H9 (cell line): ENCODE measurements at regions not wholly inside any gene's neighbourhood (a gene's known extent, or its start where the extent isn't known, plus 50 kb on each side); places are given as distances from the start of the nearest gene placed in this dataset.

ENCODE experiments used
- DNase-seq: peaks from one replicate; pipeline ENCODE4 v3.0.0-alpha.2; 2017
- H2AFZ ChIP-seq: one replicate; pipeline ENCODE4 v1.6.1; 2013; ENCODE audit warnings: mild to moderate bottlenecking, low read length, control low read depth, moderate library complexity
- H2AK5ac ChIP-seq: 2 replicates; pipeline ENCODE4 v1.6.1; 2013; ENCODE audit warnings: low read length, control low read depth, mixed read lengths; ENCODE audit not compliant: insufficient read length
- H2BK120ac ChIP-seq: one replicate; pipeline ENCODE4 v1.6.1; 2013; ENCODE audit warnings: low read depth, mild to moderate bottlenecking, low read length, control low read depth, inconsistent platforms; ENCODE audit not compliant: poor library complexity, severe bottlenecking
- H2BK12ac ChIP-seq: 2 replicates; pipeline ENCODE4 v1.6.1; 2013; ENCODE audit warnings: low read length, control low read depth, mixed read lengths, low read depth; ENCODE audit not compliant: insufficient read length
- H2BK15ac ChIP-seq: 2 replicates; pipeline ENCODE4 v1.6.1; 2013; ENCODE audit warnings: low read depth, low read length, control low read depth
- H2BK20ac ChIP-seq: one replicate; pipeline ENCODE4 v1.6.1; 2013; ENCODE audit warnings: low read depth, mild to moderate bottlenecking, low read length, control low read depth, inconsistent platforms; ENCODE audit not compliant: poor library complexity, severe bottlenecking
- H2BK5ac ChIP-seq: 2 replicates; pipeline ENCODE4 v1.6.1; 2013; ENCODE audit warnings: low read length, control low read depth, mixed read lengths; ENCODE audit not compliant: insufficient read length
- H3K14ac ChIP-seq: 2 replicates; pipeline ENCODE4 v1.6.1; 2013; ENCODE audit warnings: low read length, control low read depth; ENCODE audit not compliant: insufficient read depth
- H3K18ac ChIP-seq: 2 replicates; pipeline ENCODE4 v1.6.1; 2013; ENCODE audit warnings: low read depth, mild to moderate bottlenecking, mixed read lengths, low read length, control low read depth; ENCODE audit not compliant: insufficient read length
- H3K23ac ChIP-seq: 2 replicates; pipeline ENCODE4 v1.6.1; 2013; ENCODE audit warnings: low read length, control low read depth, mixed read lengths, low read depth; ENCODE audit not compliant: insufficient read length
- H3K23me2 ChIP-seq: 2 replicates; pipeline ENCODE4 v1.6.1; 2013; ENCODE audit warnings: low read depth, mild to moderate bottlenecking, mixed read lengths, low read length, control low read depth; ENCODE audit not compliant: insufficient read length, poor library complexity, severe bottlenecking
- H3K27ac ChIP-seq: 2 replicates; pipeline ENCODE4 v1.5.1; 2013; ENCODE audit warnings: low read length, control low read depth, mixed read lengths, low read depth; ENCODE audit not compliant: insufficient read length
- H3K27me3 ChIP-seq: 2 replicates; pipeline ENCODE4 v1.6.1; 2013; ENCODE audit warnings: low read length, control low read depth, inconsistent platforms; ENCODE audit not compliant: insufficient read depth
- H3K4ac ChIP-seq: 2 replicates; pipeline ENCODE4 v1.6.1; 2013; ENCODE audit warnings: low read depth, mild to moderate bottlenecking, control low read depth, inconsistent platforms, low read length, moderate library complexity
- H3K4me1 ChIP-seq: 2 replicates; pipeline ENCODE4 v1.6.1; 2013; ENCODE audit warnings: low read length, control low read depth, inconsistent platforms; ENCODE audit not compliant: insufficient read depth
- H3K4me2 ChIP-seq: 2 replicates; pipeline ENCODE4 v1.6.1; 2013; ENCODE audit warnings: low read length, control low read depth, mixed read lengths; ENCODE audit not compliant: insufficient read length, insufficient read depth
- H3K56ac ChIP-seq: 2 replicates; pipeline ENCODE4 v1.6.1; 2013; ENCODE audit warnings: low read depth, mild to moderate bottlenecking, mixed read lengths, low read length, control low read depth; ENCODE audit not compliant: insufficient read length
- H3K79me1 ChIP-seq: 2 replicates; pipeline ENCODE4 v1.6.1; 2013; ENCODE audit warnings: low read depth, mild to moderate bottlenecking, moderate library complexity, low read length, control low read depth, inconsistent platforms; ENCODE audit not compliant: insufficient read depth, poor library complexity, severe bottlenecking
- H3K79me2 ChIP-seq: 2 replicates; pipeline ENCODE4 v1.6.1; 2013; ENCODE audit warnings: low read length, control low read depth, inconsistent platforms; ENCODE audit not compliant: insufficient read depth
- H3K9ac ChIP-seq: 2 replicates; pipeline ENCODE4 v1.6.1; 2013; ENCODE audit warnings: low read length, control low read depth, mixed read lengths; ENCODE audit not compliant: insufficient read length; ENCODE audit errors: extremely low read depth
- H3K9me3 ChIP-seq: one replicate; pipeline ENCODE4 v1.6.1; 2013; ENCODE audit warnings: low read depth, low read length, inconsistent platforms; ENCODE audit not compliant: control insufficient read depth
- H3T11ph ChIP-seq: one replicate; pipeline ENCODE4 v1.6.1; 2013; ENCODE audit warnings: mild to moderate bottlenecking, low read length, control low read depth, inconsistent platforms
- H4K20me1 ChIP-seq: one replicate; pipeline ENCODE4 v1.6.1; 2013; ENCODE audit not compliant: control insufficient read depth, insufficient read length, insufficient read depth
- H4K5ac ChIP-seq: 2 replicates; pipeline ENCODE4 v1.6.1; 2013; ENCODE audit warnings: low read depth, mild to moderate bottlenecking, mixed read lengths, low read length, control low read depth; ENCODE audit not compliant: insufficient read length
- H4K8ac ChIP-seq: replicated peaks from 2 replicates; pipeline ENCODE4 v1.6.1; 2013; ENCODE audit warnings: low read length, control low read depth, mixed read lengths, low read depth; ENCODE audit not compliant: insufficient read length
- H4K91ac ChIP-seq: 2 replicates; pipeline ENCODE4 v1.6.1; 2013; ENCODE audit warnings: low read depth, mild to moderate bottlenecking, moderate library complexity, mixed read lengths, low read length, control low read depth; ENCODE audit not compliant: insufficient read length
- H3K27ac Mint-ChIP-seq, 3 experiments: 2 replicates in 2 of 3; 3 replicates in 1 of 3; pipeline ENCODE4 v1.8.0; 2020 to 2021; ENCODE audit warnings: mixed read lengths in 3 of 3, mild to moderate bottlenecking in 1 of 3, moderate library complexity in 1 of 3
- H3K27me3 Mint-ChIP-seq: 2 replicates; pipeline ENCODE4 v1.8.0; 2021; ENCODE audit warnings: low read depth, mild to moderate bottlenecking, moderate library complexity, mixed read lengths
- H3K36me3 Mint-ChIP-seq, 3 experiments: 2 replicates in 2 of 3; 3 replicates in 1 of 3; pipeline ENCODE4 v1.8.0; 2020 to 2021; ENCODE audit warnings: low read depth in 3 of 3, mixed read lengths in 3 of 3; ENCODE audit not compliant: insufficient read depth in 1 of 3
- H3K4me1 Mint-ChIP-seq, 2 experiments: 2 replicates each; pipeline ENCODE4 v1.8.0; 2020; ENCODE audit warnings: mixed read lengths in 2 of 2
- H3K4me3 Mint-ChIP-seq, 2 experiments: 2 replicates in 1 of 2; 3 replicates in 1 of 2; pipeline ENCODE4 v1.8.0; 2020 to 2021; ENCODE audit warnings: mild to moderate bottlenecking in 2 of 2, mixed read lengths in 2 of 2, moderate library complexity in 1 of 2
- H3K9me3 Mint-ChIP-seq, 2 experiments: 2 replicates in 1 of 2; 3 replicates in 1 of 2; pipeline ENCODE4 v1.8.0; 2020; ENCODE audit warnings: mild to moderate bottlenecking in 2 of 2, mixed read lengths in 2 of 2, moderate library complexity in 1 of 2
- WGBS: extraction: QIAGEN DNeasy Blood & Tissue Kit; methylation state at CpG from one replicate; pipeline ENCODE4 v1.1.7; 2013; ENCODE audit warnings: missing lambda C conversion rate, low lambda C conversion rate, mixed read lengths; ENCODE audit not compliant: insufficient read length; ENCODE audit errors: extremely low coverage; 5-methylcytosine and 5-hydroxymethylcytosine counted together
- TF ChIP-seq, protein P1 (sequence below): fragments of 200-600 bp; sonication (generic); conservative IDR thresholded peaks from 3 replicates; pipeline ENCODE4 v1.8.0; 2021; ENCODE audit warnings: antibody characterized with exemption, mild to moderate bottlenecking

DNA sequence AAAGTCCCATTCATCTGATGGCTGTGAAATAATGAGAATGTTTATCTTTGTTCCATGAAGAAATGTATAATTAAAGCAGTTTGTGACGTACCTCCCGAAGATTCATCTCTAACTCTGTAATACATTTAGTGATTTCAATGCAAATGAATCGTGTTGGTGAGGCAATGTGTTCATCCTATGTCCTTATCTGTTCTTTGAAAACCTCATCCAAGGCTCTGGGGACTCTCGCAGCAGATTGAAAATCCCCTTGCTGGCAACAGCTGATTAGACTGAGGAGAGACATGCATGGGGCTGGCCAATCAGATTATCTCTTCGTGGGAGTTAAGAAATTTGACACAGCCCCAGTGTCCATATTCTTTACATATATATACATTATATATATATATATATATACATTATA lies 1095.4 kb upstream of the EEF2KMT start:
- no peak for DNase-seq
- H2BK20ac ChIP-seq = no peak overlapping the region
- H3K23ac ChIP-seq = no peak overlapping the region
- WGBS = no CpG with 5 or more reads among the region's 5 CpGs
- H3K27ac ChIP-seq = no peak overlapping the region
- H3K56ac ChIP-seq = no peak overlapping the region
- no peak overlapping the region for H2BK120ac ChIP-seq
- Mint-ChIP-seq H3K4me1 (peaks cover 38% of the 10 kb centered on the region in 2 experiments), H3K27ac (no peak overlapping the region), H3K4me3 (no peak overlapping the region), H3K9me3 (no peaks in the 10 kb centered on the region), H3K27me3 (no peaks in the 10 kb centered on the region), H3K36me3 (no peaks in the 10 kb centered on the region; a peak in 1 of 7 replicates)
- no peaks in the 10 kb centered on the region for H4K20me1 ChIP-seq
- no peaks in the 10 kb centered on the region for H3K9me3 ChIP-seq
- TF ChIP-seq, protein P1, sequence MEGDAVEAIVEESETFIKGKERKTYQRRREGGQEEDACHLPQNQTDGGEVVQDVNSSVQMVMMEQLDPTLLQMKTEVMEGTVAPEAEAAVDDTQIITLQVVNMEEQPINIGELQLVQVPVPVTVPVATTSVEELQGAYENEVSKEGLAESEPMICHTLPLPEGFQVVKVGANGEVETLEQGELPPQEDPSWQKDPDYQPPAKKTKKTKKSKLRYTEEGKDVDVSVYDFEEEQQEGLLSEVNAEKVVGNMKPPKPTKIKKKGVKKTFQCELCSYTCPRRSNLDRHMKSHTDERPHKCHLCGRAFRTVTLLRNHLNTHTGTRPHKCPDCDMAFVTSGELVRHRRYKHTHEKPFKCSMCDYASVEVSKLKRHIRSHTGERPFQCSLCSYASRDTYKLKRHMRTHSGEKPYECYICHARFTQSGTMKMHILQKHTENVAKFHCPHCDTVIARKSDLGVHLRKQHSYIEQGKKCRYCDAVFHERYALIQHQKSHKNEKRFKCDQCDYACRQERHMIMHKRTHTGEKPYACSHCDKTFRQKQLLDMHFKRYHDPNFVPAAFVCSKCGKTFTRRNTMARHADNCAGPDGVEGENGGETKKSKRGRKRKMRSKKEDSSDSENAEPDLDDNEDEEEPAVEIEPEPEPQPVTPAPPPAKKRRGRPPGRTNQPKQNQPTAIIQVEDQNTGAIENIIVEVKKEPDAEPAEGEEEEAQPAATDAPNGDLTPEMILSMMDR = no peak
- no peak overlapping the region for H2BK15ac ChIP-seq
- H3T11ph ChIP-seq = no peak overlapping the region
- H3K4me2 ChIP-seq = no peak overlapping the region
- H3K9ac ChIP-seq = no peak overlapping the region
- H3K79me2 ChIP-seq = no peaks in the 10 kb centered on the region
- peaks cover 9% of the 10 kb centered on the region; the same call in 1 of the 2 replicates for H3K4me1 ChIP-seq
- no peak overlapping the region for H2BK12ac ChIP-seq
- H4K91ac ChIP-seq = no peak overlapping the region
- H2AK5ac ChIP-seq = no peak overlapping the region
- no peak overlapping the region for H4K8ac ChIP-seq
- no peak overlapping the region for H4K5ac ChIP-seq
- H3K18ac ChIP-seq = no peak overlapping the region
- H3K27me3 ChIP-seq = no peaks in the 10 kb centered on the region
- H3K14ac ChIP-seq = no peak overlapping the region
- H3K79me1 ChIP-seq = no peaks in the 10 kb centered on the region
- no peak overlapping the region for H2BK5ac ChIP-seq
- H2AFZ ChIP-seq = no peak overlapping the region
- no peak overlapping the region for H3K4ac ChIP-seq
- no peaks in the 10 kb centered on the region for H3K23me2 ChIP-seq
